Ovary (tissue), 7 donors: ENCODE measurements at regions not wholly inside any gene's neighbourhood (a gene's known extent, or its start where the extent isn't known, plus 50 kb on each side); places are given as distances from the start of the nearest gene placed in this dataset.

Experiments
- DNase-seq, 5 donors: peaks; one replicate each; pipeline ENCODE4 v3.0.0-alpha.2; 2019 to 2020
- H3K27ac ChIP-seq, 2 donors: fragments of 200-600 bp; one replicate each; pipeline versions ENCODE4 v1.5.1 to v1.8.0; 2019 to 2022
- H3K27me3 ChIP-seq: fragments of 200-600 bp; one replicate; pipeline ENCODE4 v1.8.0; 2022
- H3K36me3 ChIP-seq: fragments of 200-600 bp; sonication (generic); one replicate; pipeline ENCODE4 v1.5.1; 2019
- H3K4me1 ChIP-seq: one replicate; pipeline ENCODE4 v1.8.1; 2013; ENCODE audit warnings: mild to moderate bottlenecking, moderate library complexity; ENCODE audit not compliant: insufficient read depth
- H3K4me3 ChIP-seq: fragments of 200-600 bp; sonication (generic); one replicate; pipeline ENCODE4 v1.5.1; 2017
- H3K9me3 ChIP-seq, 2 donors: fragments of 200-600 bp in 1 of 2; sonication (generic) in 1 of 2; one replicate each; pipeline versions ENCODE4 v1.5.1 to v1.8.1; 2013 to 2019; ENCODE audit warnings: mild to moderate bottlenecking in 1 of 2, moderate library complexity in 1 of 2
- CTCF ChIP-seq, 3 donors: fragments of 450-650 bp in 2 of 3; fragments of 200-600 bp in 1 of 3; IDR thresholded peaks; one replicate each; pipeline versions ENCODE4 v1.5.1 to v1.8.0; 2016 to 2022; ENCODE audit warnings: antibody characterized with exemption in 3 of 3, mild to moderate bottlenecking in 1 of 3
- EP300 ChIP-seq: sonication (generic); formaldehyde crosslinking; IDR thresholded peaks from one replicate; pipeline ENCODE4 v1.6.1; 2017; ENCODE audit warnings: antibody characterized with exemption
- POLR2A ChIP-seq: fragments of 450-650 bp; IDR thresholded peaks from one replicate; pipeline ENCODE4 v1.6.1; 2017; ENCODE audit warnings: antibody characterized with exemption, mild to moderate bottlenecking, moderate library complexity
- WGBS, 3 donors: extraction: QIAGEN DNeasy Blood & Tissue Kit in 1 of 3; methylation state at CpG; one replicate each; pipeline versions ENCODE4 v1.1.5 to v1.1.7; 2013 to 2017; 5-methylcytosine and 5-hydroxymethylcytosine counted together
- intact Hi-C, 4 donors: fragments of 100-400 bp; cut with DNase I; formaldehyde crosslinking; loops; one replicate each; pipeline versions ENCODE4 v1.11.0 to v1.15.1; 2022 to 2023
- donor health status: DM: no; HTN: no; CAD: no; lungs with moderate emphysema.
- donor health status: DM: no; HTN: no; CAD: no.
- donor health status: Bipolar disorder and iron deficiency.
- donor health status: DM: no; HTN: no; CAD: no.
- donor health status: DM: yes; HTN: yes; CAD: no.

GRCh38 chr4:95641571-95641970, 92.8 kb upstream of the UNC5C start:
- intact Hi-C loops: no loop called here
- Histone ChIP-seq H3K36me3 (no peaks in the 10 kb centered on the region), H3K27me3 (no peaks in the 10 kb centered on the region), H3K9me3 (no peaks in the 10 kb centered on the region), H3K27ac (no peak overlapping the region), H3K4me3 (no peak overlapping the region), H3K4me1 (no peaks in the 10 kb centered on the region)
- WGBS, 3 donors: 96% methylated on average over 7 of the region's 7 CpGs
- no peak for DNase-seq
- TF ChIP-seq EP300: no peak

DNA sequence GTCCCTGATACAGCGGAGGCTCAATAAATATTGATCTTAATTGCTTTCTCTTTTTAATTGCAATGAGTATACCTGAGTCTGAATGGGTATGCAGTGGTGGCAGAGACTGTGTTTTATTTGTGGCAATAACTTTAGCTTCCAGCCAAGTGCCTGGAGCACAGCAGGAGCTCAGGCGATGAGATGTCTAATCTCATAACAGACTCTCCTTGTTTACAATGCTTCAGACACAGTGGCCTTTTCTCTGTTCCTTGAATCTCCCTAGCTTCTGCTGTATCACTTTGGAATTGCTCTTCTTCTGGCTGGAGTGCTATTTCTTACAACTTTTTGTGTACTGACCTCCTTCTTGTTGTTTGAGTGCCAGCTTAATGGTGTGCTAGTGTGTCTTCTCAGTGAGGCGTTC, 91.5 kb upstream of the UNC5C start:
- Histone ChIP-seq H3K27ac (no peak overlapping the region), H3K9me3 (no peaks in the 10 kb centered on the region), H3K36me3 (no peaks in the 10 kb centered on the region), H3K4me3 (no peak overlapping the region), H3K4me1 (no peaks in the 10 kb centered on the region), H3K27me3 (no peaks in the 10 kb centered on the region)
- no peak for TF ChIP-seq EP300
- TF ChIP-seq CTCF (IDR thresholded peaks at IDR 0.05): no peak
- TF ChIP-seq POLR2A: no peak
- intact Hi-C loops: no loop called here
- 88 to 89% (median 89%) methylated on average over 3 of the region's 3 CpGs for WGBS, 3 donors
- DNase-seq: no peak

DNA sequence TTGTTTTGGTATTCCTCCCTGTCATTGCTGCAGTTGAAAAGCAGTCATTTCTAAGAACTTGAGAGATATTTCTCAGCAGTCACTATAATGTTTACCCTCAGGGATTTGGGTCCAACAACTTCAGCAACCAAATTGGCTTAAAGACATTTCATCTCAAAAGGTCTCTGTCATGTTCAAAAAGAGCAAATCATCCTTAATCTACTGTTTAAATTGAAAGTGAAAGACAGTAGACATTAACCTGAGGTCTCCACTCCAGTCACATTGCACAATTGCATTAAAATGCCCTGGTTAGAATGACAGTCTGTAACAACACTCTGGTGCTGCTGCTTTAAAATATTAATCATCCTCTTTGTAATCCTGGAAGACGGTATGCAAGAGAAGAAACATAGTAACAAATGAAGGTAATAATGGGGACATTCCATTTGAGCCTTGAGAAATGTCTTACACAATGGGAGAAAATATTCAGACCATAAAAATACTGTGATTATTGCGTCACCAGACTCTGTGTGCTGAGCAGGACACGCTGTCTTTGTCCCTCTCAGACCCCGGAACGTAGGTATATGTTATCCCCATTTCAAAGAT, 90.2 kb upstream of the UNC5C start:
- TF ChIP-seq POLR2A (no peak), CTCF (IDR thresholded peaks at IDR 0.05) (no peak), EP300 (no peak)
- intact Hi-C loops: no loop called here
- Histone ChIP-seq H3K9me3 (no peaks in the 10 kb centered on the region), H3K36me3 (no peaks in the 10 kb centered on the region), H3K27me3 (no peaks in the 10 kb centered on the region), H3K27ac (no peak overlapping the region), H3K4me3 (no peak overlapping the region), H3K4me1 (no peaks in the 10 kb centered on the region)
- 72 to 91% (median 81%) methylated on average over 5 of the region's 5 CpGs for WGBS, 3 donors
- no peak for DNase-seq

- DNase-seq: no peak
- intact Hi-C loops: no loop called here
- no peaks in the 10 kb centered on the region for H3K27me3 ChIP-seq
- no peak overlapping the region for H3K4me3 ChIP-seq
- no peaks in the 10 kb centered on the region for H3K36me3 ChIP-seq
- H3K4me1 ChIP-seq: no peaks in the 10 kb centered on the region
- WGBS, 3 donors: 29 to 39% (median 36%) methylated on average over 3 of the region's 3 CpGs
- H3K27ac ChIP-seq: no peak overlapping the region
- no peaks in the 10 kb centered on the region for H3K9me3 ChIP-seq
- no peak for TF ChIP-seq EP300
- no peak for TF ChIP-seq CTCF (IDR thresholded peaks at IDR 0.05)
- TF ChIP-seq POLR2A: no peak
Measured at GRCh38 chr4:95637043-95637600, 88.3 kb upstream of the UNC5C start.

GRCh38 chr4:95636061-95636460, 87.3 kb upstream of the UNC5C start:
- Histone ChIP-seq H3K9me3 (no peaks in the 10 kb centered on the region), H3K27me3 (no peaks in the 10 kb centered on the region), H3K36me3 (no peaks in the 10 kb centered on the region), H3K4me3 (no peak overlapping the region), H3K4me1 (no peaks in the 10 kb centered on the region), H3K27ac (no peak overlapping the region)
- WGBS, 3 donors: 64 to 90% (median 67%) methylated on average over 2 of the region's 2 CpGs
- intact Hi-C loops: no loop called here
- TF ChIP-seq CTCF (IDR thresholded peaks at IDR 0.05) (no peak), POLR2A (no peak), EP300 (no peak)
- DNase-seq: no peak
